Stimulated activated CD4-positive, alpha-beta T cell treated with anti-CD3 and anti-CD28 coated beads, Interleukin-15, amount 100 ng/mL, for 48 hours (primary cell): ENCODE measurements at regions not wholly inside any gene's neighbourhood (a gene's known extent, or its start where the extent isn't known, plus 50 kb on each side); places are given as distances from the start of the nearest gene placed in this dataset.
"Not testable (repeated sequence)": the region's sequence is repeated elsewhere in the genome, so short reads cannot be mapped to it uniquely, and the experiment has no call there.

Experiments
- DNase-seq, 2 donors: peaks; one replicate each; pipeline ENCODE4 v3.0.0-alpha.2; 2020; ENCODE audit warnings: low read depth in 2 of 2

DNA sequence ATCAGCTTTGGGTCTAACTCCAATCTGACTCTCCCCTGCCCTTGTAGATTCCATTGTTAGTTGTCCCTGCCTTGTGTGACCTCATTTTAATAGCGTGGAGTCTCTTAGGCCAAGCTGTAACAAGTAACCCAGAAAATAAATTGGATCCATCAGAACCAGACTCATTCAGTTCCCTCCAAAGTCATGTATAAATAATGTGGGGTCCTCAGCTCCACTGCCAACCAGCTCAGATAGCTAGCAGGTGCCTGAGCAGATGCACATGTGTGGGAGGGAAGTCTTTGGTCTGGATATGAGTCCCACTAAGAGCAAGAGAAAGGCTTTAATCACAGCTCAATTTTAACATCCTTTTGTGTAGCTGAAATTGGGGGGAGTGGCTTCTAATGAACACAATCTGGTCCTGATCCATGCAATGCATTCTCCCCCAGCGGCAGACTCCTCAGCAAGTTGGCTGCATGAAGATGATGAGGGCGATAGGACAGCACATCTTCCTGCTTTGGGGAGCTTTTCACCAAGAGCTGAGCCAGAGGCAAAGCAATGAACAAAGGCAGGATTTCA, 151.6 kb downstream of the ABCC12 start:
- DNase-seq: no peak

DNA sequence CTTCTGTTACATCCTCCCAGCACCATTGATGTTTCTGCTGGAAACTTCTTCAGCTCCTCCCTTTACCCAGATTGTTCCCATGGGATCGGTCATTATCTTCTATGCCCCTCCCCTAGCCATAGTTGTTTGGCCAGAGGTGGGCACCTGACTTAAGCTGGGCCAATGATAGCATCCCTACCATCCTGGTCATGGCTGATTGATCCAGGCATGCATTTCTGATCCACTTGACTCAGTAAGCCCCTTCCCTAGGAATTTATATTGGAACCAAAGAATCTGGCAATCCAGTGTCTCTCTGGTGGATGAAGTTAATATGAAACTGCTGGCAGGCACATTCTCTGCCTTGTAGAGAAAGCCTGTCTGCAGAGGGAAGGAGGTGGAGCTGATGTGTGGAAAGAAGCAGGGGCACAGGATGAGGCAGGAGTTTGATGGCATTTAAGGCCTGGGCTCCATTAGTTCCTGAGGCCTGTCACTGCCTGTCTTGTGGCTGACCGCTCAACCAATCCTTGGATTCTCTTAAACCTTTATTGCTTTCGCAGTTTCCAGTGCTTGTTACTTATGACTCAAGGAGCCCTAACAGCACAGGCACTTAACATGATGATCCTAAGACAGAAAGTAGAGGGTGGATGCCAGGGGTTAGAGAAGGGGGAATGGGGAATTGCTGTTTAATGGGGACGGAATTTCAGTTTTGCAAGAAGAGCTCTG, 152.4 kb downstream of the ABCC12 start:
- DNase-seq: no peak

DNA sequence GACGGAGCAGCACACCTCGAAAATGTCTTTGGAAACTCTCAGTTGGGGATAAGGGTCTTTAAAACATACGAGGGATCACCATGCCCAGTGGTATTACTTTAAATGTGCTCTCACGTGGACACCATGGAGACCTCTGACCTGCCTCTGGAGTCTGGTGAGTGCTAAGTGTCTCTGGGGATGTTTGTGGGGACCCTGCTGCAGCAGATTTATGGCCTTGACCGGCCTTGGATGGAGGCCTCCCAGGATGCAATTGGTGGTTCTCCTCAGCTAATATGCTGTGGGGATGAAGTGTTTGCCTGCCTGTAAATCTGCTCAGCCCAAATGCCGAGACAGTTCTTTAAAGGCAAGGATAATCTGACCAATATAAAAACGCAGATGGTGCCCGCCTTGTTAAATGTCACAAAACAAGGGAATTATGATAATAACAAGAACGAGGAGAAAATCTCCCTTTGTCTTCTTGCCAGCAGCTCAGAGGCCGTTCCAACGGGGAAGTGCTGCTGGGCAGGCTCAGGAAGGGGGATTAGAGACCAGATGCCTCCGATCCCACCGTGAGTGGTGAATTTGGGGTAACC, 154.4 kb downstream of the ABCC12 start:
- DNase-seq: no peak

DNA sequence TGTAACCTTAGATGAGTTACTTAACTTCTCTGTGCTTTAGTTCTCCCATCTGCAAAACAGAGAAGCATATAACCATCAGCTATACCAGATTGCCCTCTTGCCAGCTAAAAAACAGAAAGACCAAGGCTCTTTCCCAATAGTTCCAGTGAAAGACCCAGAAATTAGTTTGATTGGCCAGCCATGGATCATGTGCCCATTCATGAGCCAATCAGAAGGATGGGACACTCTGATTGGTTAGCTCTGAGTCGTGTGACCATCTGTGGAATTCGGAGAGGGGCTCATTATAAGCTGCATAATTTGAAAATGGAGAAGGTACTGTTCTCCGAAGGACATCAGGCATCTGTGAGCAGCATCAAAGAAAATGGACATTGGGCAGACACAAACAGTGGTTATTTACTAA, 155.2 kb downstream of the ABCC12 start:
- DNase-seq: no peak

DNA sequence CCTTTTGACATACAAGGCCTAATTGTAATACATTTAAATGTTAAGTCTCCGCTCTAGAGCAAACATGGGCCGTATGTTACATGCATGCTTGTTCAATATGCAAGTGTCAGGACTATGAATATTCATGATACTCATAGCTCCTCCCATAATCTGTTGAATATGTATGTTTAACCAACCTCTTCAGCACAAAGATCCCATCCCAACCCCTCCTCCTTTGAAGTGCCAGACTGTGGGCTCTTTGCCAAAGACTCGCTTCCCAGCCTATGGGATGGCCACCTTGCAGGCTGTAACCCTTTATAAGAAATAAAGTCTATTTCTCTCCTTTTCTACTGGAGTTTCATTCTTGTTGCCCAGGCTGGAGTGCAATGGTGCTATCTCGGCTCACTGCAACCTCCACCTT, 156.2 kb downstream of the ABCC12 start:
- no peak for DNase-seq

DNA sequence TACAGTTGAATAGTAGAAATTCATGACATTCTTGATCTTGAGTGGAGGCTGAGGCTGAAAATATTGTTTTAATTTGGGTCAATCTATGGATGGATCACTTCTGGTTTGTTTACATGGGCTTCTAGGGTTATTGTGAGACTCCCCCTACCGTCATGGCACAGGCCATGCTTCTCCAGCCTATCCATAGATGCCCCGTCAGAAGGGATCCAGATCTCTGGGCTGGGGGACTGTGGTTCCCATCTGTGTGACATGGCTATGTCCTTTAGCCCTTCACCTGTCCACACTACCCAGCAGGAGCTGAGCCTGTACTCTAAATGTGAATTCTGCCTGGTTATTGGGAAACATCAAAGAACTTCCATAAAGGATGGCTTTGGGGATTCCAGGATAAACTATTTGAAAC, 160.4 kb downstream of the ABCC12 start:
- no peak for DNase-seq

DNA sequence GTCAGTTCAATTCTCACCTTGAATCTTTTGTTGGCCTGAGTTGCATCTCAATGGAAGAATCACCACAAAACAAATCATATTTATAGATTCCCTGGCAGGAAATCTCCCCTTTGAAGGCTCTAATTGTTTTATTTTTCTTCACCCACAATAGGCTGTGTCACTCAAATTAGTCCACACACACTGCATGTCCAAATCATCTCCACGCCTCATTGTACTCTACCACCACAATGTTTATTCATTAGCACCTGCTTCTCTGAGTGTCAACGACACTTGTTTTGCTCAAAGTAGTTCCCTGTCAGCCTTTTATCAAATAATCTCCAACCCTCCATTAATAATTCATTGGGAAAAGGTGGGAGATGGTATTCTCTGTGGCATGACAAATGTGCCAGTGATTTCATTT, 164.3 kb downstream of the ABCC12 start:
- DNase-seq: no peak

DNA sequence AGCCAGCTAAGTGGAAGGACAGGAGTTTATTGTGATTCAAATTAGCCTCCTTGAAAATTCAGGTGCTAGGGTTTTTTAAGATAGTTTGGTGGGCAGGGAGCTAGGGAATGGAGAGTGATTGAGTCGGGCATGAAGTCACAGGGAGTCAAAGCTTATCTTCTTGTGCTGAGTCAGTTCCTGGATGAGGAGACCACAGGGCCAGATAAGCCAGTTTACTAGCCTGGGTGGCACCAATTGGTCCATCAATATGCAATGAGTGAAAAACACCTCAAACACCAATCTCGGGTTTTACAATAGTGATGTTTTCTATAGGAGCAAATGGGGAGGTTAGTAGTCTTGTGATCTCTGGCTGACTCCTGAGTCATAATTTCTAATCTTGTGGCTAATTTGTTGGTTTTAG, 165.1 kb downstream of the ABCC12 start:
- no peak for DNase-seq

DNA sequence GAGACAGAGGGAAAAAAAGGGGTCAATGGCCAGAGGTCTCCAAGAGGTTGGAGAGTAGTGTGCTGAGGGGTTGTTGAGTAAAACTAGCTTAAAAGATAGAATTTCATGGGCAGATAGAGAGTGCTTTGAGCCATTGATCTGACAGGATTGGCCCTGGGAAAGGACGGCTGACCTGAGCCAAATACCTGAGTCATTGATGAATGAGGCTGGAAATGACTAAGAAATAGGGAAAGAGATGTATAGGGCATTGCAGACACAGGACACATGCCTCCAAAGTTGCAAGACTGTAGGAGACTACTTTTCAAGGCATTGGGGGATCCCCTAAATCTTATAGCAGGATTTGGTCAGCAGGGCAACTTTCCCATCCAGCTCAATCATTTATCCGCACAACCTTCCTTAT, 168.7 kb downstream of the ABCC12 start:
- no peak for DNase-seq

DNA sequence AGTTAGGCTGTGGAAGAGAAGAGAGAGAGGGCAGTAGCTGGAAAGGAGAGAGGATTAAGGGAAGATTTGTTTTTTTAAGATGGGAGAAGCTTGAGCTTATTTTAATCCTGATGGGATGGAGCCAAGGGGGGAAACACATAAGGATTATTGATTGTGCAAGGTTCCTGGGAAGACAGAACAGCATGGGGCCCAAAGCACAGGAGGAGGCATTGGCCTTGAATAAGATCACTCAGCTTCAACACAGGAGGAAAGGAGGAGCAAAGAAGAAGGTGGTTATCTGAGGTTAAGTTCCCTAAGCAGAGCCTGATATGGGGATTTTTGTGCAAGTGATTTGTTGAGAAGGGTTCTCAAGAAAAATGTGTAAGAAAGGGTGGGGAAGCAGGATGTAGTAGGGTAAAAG, 169.8 kb downstream of the ABCC12 start:
- no peak for DNase-seq

DNA sequence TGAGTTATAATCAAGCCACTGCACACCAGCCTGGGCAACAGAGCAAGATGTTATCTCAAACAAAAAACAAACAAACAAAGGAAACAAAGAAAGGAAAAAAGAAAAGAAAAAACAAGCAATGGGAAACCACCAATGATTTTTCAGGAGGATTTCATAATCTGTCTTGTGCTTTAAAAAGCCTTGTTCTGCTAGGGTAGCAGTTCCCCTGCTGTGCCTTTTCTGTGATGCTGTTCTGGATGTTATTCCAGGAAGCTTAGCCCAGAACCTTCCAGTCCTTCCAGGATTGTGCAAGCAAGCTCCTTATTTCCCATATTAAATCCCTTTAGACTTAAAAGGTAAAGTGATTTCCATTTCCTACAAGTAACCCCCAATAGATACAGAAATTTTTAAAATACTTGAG, 171.1 kb downstream of the ABCC12 start:
- no peak for DNase-seq

DNA sequence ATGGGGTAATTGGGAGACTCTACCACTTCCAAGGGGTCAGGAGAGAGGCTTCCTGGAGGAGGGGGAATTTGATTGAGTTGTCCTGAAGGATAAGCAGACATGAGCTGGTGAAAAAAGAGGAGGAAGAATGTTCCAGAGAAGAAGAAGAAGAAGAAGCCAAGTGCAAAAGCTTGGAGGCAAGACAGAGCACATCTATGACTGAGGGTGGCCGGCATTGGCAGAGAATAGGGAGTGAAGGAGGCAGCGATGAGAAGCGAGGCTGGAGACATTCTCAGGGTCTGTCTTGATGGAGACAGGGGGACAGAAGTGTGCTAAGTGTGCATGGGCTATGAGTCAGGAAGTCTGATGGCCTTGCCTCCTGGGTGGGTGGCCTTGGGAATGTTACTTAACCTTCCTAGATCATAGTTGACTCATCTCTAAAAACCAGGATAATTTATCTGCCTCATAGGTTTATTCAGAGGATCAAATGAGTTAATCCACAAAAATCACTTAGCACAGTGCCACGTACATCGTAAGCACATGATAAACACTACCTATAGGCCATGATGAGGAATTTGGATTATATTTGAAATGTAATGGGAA, 171.7 kb downstream of the ABCC12 start:
- no peak for DNase-seq

DNA sequence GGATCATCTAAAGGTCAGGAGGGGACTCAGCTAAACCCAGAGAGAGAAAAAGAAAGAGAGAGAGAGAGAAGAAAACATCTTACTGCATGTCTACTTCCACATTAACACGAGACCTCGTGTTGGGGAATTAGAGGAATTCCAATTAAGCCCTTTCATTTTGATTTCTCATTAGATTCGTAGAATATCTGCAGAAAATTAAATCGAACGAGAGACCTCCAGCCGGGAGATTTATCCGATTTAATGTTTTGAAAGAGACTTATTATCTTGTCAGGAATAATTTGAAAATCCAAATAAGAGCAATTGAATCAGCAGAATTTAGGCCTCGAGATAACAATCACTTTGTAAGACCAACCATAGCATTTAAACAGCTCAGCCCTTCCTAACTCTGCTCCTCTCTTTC, 175.6 kb downstream of the ABCC12 start:
- DNase-seq: no peak

DNA sequence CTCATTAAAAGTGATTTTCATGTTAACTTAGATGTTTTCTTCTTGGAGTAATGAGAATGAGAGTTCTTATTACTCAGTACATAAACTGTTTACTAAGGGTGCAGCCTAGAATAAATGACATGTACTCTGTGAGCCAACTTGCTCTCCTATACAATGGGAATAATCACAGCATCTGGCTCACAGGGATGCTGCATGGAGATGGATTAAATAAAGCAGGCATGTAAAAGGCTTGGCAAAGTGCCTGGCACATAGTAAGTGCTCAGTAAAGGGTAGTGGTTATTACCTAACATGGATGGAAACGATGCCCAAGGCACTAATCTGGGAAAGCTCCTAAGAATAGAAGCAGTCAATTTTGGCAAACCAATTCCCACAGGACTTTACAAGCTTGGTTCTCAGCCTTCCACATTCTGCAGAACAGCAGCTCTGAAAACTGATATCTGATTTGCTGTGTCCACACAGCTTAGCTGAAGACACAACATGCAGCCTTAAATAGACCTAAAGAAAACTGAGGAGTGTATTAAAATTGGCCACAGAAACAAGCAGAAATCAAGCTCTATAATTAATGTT, 176.1 kb downstream of the ABCC12 start:
- DNase-seq: no peak

DNA sequence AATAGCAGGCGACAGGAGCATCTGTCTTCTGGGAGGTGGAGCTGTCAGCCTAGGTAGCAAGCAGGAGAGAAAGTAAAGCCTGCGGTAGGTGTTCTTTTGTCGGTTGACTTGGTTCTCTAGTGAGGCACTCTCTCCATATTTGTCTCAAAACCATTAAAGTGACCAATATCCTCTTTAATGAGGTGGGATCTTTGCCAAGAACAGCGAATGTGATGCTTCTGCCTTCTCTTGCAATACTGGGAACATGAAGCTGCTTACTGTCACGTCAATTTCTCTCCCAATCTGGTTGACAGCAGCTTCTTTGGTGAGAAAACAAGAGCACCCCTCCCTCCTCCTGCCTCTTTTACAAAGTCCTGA, 176.7 kb downstream of the ABCC12 start:
- DNase-seq: no peak

DNA sequence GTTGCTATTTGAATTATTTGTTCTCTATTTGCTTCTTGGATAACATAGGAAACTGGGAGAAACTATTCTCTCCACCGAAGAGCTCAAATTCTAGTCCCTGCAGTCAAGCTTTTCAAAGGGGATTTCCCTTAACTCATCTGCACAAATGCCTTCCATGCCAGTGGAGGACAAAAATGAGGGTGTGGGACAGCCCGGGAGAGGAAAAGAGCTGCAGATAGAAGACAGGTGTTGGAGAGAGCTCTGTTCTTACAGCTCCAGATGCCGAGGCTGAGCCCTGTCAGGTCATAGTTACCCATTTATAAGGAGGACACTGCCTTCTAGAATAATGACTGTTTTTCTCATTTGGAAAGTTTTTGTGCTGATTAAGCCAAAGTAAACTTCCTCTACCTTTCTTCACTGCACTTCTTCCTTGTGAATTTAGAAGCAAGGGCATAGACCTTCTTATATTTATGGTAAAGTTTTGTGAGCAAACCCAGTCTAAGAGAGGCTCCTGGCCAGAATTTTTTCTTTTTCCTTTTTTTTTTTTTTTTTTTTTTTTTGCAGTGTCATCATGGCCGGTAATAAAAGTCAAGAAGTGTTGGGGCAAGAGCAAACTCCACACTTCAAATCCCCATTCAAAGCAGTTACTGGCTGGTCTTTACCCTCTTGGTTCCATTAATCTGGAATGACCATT, 177.2 kb downstream of the ABCC12 start:
- DNase-seq: no peak

DNA sequence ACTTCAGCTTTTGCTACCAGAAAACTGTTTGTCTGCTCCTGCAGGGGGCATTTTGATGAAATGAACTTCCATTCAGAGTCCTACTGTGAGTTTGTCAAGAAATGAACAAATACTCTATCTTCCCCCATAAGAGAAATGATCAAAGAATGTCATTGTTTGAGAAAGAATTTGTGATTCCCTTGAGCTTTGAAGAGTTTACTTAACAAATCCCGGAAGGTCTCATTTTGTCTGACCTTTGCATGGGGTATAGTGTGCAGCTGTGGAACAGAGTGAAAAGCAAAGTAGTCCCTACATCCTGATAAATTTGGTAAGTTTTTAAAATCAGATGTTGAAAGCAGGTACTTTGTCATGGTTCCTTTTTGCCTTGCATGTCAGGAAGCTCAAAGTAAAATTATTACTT, 178.0 kb downstream of the ABCC12 start:
- DNase-seq: no peak

DNA sequence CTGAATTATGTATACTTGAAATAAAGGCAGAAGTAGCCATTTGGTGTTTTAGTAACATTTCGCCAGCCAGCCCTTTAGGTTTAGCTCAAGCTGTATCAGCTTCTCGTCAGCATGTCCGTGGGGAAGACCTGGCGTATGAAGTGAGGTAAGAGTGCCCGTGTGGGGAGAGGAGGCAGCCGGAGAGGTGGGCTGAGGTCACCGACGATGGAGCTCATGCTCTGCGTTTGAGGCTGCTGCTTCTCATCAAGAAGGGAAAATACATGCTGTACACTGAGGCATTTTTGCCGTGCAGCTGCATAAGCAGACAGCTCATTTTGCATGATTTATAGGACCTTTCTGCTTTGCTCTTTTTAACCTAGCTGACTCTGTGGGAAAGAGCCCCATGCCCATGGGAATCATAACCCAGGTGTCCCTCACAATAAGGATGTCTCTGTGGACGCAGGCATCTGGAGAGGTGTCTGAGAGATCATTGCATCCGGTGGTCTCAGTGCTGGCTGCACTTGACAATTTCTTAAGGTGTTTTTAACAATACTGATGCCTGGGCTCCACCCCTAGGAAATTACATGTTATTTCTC, 179.1 kb downstream of the ABCC12 start:
- no peak for DNase-seq

DNA sequence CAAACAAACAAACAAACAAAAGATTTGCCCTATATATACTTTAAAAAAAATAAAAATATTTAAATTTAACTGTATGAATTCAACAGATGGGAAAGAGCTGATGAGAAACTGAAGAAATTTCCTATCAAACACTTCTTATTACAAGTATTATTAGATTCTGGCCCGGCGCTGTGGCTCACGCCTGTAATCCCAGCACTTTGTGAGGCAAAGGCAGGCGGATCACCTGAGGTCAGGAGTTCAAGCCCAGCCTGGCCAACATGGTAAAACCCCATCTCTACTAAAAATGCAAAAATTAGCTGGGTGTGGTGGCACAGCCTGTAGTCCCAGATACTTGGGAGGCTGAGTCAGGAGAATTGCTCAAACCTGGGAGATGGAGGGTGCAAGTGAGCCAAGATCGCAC, 180.8 kb downstream of the ABCC12 start:
- not testable (repeated sequence) for DNase-seq

DNA sequence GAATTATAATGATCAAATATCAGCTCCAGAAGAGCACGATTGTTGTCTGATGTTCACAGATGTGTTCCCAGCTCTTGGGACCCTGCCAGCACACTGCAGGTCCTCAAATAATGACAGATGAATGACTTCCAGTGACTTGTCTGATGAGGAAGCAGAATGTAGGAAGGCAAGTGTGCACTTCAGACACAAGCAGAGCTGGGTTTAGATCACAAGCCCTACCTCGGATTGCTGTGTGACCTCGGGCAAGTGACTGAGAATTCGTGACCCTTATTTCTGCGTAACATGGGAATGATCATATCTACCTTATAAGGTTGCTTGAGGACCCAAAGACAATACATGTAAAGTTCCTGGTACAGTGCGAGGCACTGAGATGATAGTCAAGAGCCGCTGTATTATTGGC, 182.2 kb downstream of the ABCC12 start:
- DNase-seq: no peak

DNA sequence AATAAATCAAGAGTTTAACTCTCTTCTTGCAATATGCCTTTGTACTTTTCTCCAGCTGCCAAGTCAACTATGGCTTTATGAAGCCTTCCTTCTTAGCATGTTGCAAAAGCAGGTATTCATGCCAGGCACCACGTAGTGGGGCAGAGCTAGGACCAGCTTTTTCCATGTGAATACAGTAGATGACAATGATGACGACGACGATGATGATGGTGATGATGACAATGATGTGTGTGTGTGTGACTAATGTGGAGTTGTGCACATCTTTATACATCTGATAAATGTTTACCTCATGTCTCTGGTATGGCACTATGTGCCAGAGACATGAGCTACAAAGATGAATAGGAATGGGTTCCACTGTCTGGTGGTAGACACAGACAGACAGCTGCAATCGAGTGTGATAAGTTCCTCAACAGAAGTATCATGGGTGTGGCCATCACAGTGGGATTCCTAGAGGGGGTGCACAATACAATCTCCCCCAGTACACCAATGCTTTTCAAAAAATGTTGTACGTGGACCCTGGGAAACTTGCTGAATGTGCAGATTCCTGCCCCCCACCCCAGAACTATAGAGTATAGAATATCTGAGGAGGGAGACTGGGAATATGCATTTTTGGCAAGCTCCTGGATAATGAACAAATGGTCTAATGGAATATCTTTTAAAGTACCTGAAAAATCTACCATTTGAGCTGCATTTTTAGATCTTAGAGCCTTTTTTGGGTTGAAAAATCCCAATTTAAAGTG, 183.4 kb downstream of the ABCC12 start:
- no peak for DNase-seq
